GM23338 (cell line): ENCODE measurements at regions not wholly inside any gene's neighbourhood (a gene's known extent, or its start where the extent isn't known, plus 50 kb on each side); places are given as distances from the start of the nearest gene placed in this dataset.

Experiments
- ATAC-seq: fragments of 200-7000 bp; cut with Tn5 transposase; 3 replicates; pipeline ENCODE4 v1.9.1; 2020
- DNase-seq: peaks from one replicate; pipeline ENCODE4 v3.0.0-alpha.2; 2015; ENCODE audit warnings: low spot score
- H2AFZ ChIP-seq: fragments of 200-600 bp; sonication (generic); 2 replicates; pipeline ENCODE4 v1.8.0; 2016; ENCODE audit warnings: antibody characterized with exemption, mild to moderate bottlenecking, moderate library complexity
- H3F3A ChIP-seq: fragments of 200-600 bp; sonication (generic); replicated peaks from 2 replicates; pipeline ENCODE4 v1.8.0; 2017; ENCODE audit warnings: antibody characterized with exemption, mixed run types, low read depth
- H3K27ac ChIP-seq: fragments of 200-600 bp; sonication (generic); 2 replicates; pipeline ENCODE4 v1.6.1; 2016; ENCODE audit warnings: low read depth
- H3K27me3 ChIP-seq: fragments of 200-600 bp; sonication (generic); 2 replicates; pipeline ENCODE4 v1.8.0; 2016; ENCODE audit warnings: mild to moderate bottlenecking, mixed run types, moderate library complexity; ENCODE audit not compliant: insufficient read depth
- H3K36me3 ChIP-seq: fragments of 200-600 bp; sonication (generic); 2 replicates; pipeline ENCODE4 v1.8.0; 2016; ENCODE audit warnings: mild to moderate bottlenecking; ENCODE audit not compliant: insufficient read depth
- H3K4me1 ChIP-seq: fragments of 200-600 bp; sonication (generic); 2 replicates; pipeline ENCODE4 v1.8.0; 2016; ENCODE audit warnings: mild to moderate bottlenecking, moderate library complexity; ENCODE audit not compliant: insufficient read depth
- H3K4me2 ChIP-seq: fragments of 200-600 bp; sonication (generic); 2 replicates; pipeline ENCODE4 v1.7.1; 2017; ENCODE audit warnings: mixed run types
- H3K4me3 ChIP-seq: fragments of 200-600 bp; sonication (generic); 2 replicates; pipeline ENCODE4 v1.6.1; 2016; ENCODE audit warnings: mixed run types
- H3K79me2 ChIP-seq: fragments of 200-600 bp; sonication (generic); replicated peaks from 2 replicates; pipeline ENCODE4 v1.8.0; 2017; ENCODE audit warnings: mild to moderate bottlenecking; ENCODE audit not compliant: insufficient read depth
- H3K9me2 ChIP-seq: fragments of 200-600 bp; sonication (generic); 2 replicates; pipeline ENCODE4 v1.8.0; 2017; ENCODE audit not compliant: insufficient read depth
- H4K20me1 ChIP-seq: fragments of 200-600 bp; sonication (generic); replicated peaks from 2 replicates; pipeline ENCODE4 v1.8.0; 2017; ENCODE audit warnings: mild to moderate bottlenecking; ENCODE audit not compliant: insufficient read depth
- H3K27ac Mint-ChIP-seq: 2 replicates; pipeline ENCODE4 v1.8.0; 2020; ENCODE audit warnings: inconsistent platforms, mild to moderate bottlenecking, moderate library complexity, mixed read lengths
- H3K27me3 Mint-ChIP-seq: 3 replicates; pipeline ENCODE4 v1.8.0; 2022; ENCODE audit warnings: low read depth, mild to moderate bottlenecking, moderate library complexity, mixed read lengths, inconsistent platforms; ENCODE audit not compliant: insufficient read depth, poor library complexity
- H3K36me3 Mint-ChIP-seq: 3 replicates; pipeline ENCODE4 v1.8.0; 2021; ENCODE audit warnings: low read depth, mild to moderate bottlenecking, inconsistent platforms, moderate library complexity, mixed read lengths
- H3K4me1 Mint-ChIP-seq: 3 replicates; pipeline ENCODE4 v1.8.0; 2020; ENCODE audit warnings: mild to moderate bottlenecking, inconsistent platforms, mixed read lengths
- H3K4me3 Mint-ChIP-seq: 3 replicates; pipeline ENCODE4 v1.8.0; 2021; ENCODE audit warnings: moderate library complexity, mild to moderate bottlenecking, inconsistent platforms, mixed read lengths
- H3K9me3 Mint-ChIP-seq: 3 replicates; pipeline ENCODE4 v1.8.0; 2020; ENCODE audit warnings: moderate library complexity, mild to moderate bottlenecking, inconsistent platforms, mixed read lengths
- NANOG ChIP-seq: IDR thresholded peaks from 2 replicates; pipeline ENCODE4 v1.6.1; 2016; ENCODE audit warnings: antibody characterized with exemption, borderline replicate concordance
- ZNF114 ChIP-seq: fragments of 250-450 bp; sonication (Bioruptor Pico); IDR thresholded peaks from 2 replicates; pipeline ENCODE4 v1.5.0; 2020; ENCODE audit warnings: mild to moderate bottlenecking, moderate library complexity
- TF ChIP-seq, protein P1 (sequence below): fragments of 250-450 bp; sonication (Bioruptor Pico); IDR thresholded peaks from 2 replicates; pipeline ENCODE4 v1.5.0; 2020; ENCODE audit warnings: mild to moderate bottlenecking, moderate library complexity
- TF ChIP-seq, protein P2 (sequence below), 2 experiments: fragments of 200-600 bp in 1 of 2; sonication (generic) in 1 of 2; conservative IDR thresholded peaks; 2 replicates each; pipeline versions ENCODE4 v1.5.1 to v1.6.1; 2016 to 2017; ENCODE audit warnings: antibody characterized with exemption in 2 of 2, low read depth in 2 of 2, mild to moderate bottlenecking in 2 of 2, moderate library complexity in 1 of 2
- TF ChIP-seq, protein P3 (sequence below): IDR thresholded peaks from 2 replicates; pipeline ENCODE4 v1.6.1; 2016; ENCODE audit warnings: antibody characterized with exemption
- TF ChIP-seq, protein P4 (sequence below): IDR thresholded peaks from one replicate; pipeline ENCODE4 v1.6.1; 2018; ENCODE audit warnings: antibody characterized with exemption; ENCODE audit not compliant: unreplicated experiment

DNA sequence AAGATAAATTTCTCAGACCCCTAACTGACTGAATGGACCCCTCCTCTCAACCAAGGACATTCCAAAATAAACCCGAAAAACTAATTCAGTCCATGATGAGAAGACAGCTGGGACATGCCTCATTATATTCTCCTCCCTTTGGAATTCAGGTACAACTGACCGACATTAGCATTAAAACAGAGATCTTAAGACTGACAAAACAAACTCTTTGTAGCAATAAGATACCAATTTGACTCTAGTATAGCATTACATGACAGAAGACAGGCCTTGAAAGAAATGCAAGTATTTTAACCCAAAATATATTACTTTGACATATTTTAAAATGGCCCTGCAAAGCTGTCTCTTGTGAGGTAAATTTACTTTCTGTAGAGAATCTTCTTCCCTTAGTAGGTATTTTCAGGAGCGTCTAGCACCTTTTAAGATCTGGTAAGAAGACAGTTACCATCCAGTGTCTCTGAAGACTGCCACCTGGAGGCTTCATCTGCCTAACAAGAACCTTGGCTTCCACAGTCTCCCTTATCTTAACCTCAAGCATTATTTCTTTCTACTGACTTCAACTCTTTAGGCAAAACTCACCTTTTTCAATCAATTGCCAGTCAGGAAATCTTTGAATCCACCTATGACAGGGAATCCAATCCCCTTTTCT is 957.5 kb downstream of the SLC6A15 start:
- Histone ChIP-seq H3K27ac (peak overlapping the region; percentile 46; the same call in 1 of the 2 replicates), H2AFZ (no peak overlapping the region), H3K4me2 (peak overlapping the region; percentile 48), H3F3A (no peaks in the 10 kb centered on the region), H4K20me1 (no peaks in the 10 kb centered on the region), H3K36me3 (no peaks in the 10 kb centered on the region), H3K9me2 (no peaks in the 10 kb centered on the region), H3K4me1 (peaks cover 13% of the 10 kb centered on the region; the same call in 1 of the 2 replicates), H3K4me3 (no peak overlapping the region), H3K79me2 (no peaks in the 10 kb centered on the region), H3K27me3 (no peaks in the 10 kb centered on the region)
- DNase-seq (peak; percentile 73), ATAC-seq (peak; percentile 99)
- Mint-ChIP-seq H3K27ac (peak overlapping the region; percentile 72; the same call in 1 of the 2 replicates), H3K27me3 (no peaks in the 10 kb centered on the region), H3K9me3 (peaks cover 12% of the 10 kb centered on the region), H3K36me3 (peaks cover 11% of the 10 kb centered on the region), H3K4me1 (peaks cover 24% of the 10 kb centered on the region), H3K4me3 (peak overlapping the region; percentile 21; the same call in 1 of the 3 replicates)
- TF ChIP-seq, protein P1, sequence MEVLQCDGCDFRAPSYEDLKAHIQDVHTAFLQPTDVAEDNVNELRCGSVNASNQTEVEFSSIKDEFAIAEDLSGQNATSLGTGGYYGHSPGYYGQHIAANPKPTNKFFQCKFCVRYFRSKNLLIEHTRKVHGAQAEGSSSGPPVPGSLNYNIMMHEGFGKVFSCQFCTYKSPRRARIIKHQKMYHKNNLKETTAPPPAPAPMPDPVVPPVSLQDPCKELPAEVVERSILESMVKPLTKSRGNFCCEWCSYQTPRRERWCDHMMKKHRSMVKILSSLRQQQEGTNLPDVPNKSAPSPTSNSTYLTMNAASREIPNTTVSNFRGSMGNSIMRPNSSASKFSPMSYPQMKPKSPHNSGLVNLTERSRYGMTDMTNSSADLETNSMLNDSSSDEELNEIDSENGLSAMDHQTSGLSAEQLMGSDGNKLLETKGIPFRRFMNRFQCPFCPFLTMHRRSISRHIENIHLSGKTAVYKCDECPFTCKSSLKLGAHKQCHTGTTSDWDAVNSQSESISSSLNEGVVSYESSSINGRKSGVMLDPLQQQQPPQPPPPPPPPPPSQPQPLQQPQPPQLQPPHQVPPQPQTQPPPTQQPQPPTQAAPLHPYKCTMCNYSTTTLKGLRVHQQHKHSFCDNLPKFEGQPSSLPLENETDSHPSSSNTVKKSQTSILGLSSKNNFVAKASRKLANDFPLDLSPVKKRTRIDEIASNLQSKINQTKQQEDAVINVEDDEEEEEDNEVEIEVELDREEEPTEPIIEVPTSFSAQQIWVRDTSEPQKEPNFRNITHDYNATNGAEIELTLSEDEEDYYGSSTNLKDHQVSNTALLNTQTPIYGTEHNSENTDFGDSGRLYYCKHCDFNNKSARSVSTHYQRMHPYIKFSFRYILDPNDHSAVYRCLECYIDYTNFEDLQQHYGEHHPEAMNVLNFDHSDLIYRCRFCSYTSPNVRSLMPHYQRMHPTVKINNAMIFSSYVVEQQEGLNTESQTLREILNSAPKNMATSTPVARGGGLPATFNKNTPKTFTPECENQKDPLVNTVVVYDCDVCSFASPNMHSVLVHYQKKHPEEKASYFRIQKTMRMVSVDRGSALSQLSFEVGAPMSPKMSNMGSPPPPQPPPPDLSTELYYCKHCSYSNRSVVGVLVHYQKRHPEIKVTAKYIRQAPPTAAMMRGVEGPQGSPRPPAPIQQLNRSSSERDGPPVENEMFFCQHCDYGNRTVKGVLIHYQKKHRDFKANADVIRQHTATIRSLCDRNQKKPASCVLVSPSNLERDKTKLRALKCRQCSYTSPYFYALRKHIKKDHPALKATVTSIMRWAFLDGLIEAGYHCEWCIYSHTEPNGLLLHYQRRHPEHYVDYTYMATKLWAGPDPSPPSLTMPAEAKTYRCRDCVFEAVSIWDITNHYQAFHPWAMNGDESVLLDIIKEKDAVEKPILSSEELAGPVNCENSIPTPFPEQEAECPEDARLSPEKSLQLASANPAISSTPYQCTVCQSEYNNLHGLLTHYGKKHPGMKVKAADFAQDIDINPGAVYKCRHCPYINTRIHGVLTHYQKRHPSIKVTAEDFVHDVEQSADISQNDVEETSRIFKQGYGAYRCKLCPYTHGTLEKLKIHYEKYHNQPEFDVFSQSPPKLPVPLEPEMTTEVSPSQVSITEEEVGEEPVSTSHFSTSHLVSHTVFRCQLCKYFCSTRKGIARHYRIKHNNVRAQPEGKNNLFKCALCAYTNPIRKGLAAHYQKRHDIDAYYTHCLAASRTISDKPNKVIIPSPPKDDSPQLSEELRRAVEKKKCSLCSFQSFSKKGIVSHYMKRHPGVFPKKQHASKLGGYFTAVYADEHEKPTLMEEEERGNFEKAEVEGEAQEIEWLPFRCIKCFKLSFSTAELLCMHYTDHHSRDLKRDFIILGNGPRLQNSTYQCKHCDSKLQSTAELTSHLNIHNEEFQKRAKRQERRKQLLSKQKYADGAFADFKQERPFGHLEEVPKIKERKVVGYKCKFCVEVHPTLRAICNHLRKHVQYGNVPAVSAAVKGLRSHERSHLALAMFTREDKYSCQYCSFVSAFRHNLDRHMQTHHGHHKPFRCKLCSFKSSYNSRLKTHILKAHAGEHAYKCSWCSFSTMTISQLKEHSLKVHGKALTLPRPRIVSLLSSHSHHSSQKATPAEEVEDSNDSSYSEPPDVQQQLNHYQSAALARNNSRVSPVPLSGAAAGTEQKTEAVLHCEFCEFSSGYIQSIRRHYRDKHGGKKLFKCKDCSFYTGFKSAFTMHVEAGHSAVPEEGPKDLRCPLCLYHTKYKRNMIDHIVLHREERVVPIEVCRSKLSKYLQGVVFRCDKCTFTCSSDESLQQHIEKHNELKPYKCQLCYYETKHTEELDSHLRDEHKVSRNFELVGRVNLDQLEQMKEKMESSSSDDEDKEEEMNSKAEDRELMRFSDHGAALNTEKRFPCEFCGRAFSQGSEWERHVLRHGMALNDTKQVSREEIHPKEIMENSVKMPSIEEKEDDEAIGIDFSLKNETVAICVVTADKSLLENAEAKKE (CRISPR knock-in tag), result peak; percentile 81; the same call in 1 of the 2 replicates
- TF ChIP-seq, protein P2, sequence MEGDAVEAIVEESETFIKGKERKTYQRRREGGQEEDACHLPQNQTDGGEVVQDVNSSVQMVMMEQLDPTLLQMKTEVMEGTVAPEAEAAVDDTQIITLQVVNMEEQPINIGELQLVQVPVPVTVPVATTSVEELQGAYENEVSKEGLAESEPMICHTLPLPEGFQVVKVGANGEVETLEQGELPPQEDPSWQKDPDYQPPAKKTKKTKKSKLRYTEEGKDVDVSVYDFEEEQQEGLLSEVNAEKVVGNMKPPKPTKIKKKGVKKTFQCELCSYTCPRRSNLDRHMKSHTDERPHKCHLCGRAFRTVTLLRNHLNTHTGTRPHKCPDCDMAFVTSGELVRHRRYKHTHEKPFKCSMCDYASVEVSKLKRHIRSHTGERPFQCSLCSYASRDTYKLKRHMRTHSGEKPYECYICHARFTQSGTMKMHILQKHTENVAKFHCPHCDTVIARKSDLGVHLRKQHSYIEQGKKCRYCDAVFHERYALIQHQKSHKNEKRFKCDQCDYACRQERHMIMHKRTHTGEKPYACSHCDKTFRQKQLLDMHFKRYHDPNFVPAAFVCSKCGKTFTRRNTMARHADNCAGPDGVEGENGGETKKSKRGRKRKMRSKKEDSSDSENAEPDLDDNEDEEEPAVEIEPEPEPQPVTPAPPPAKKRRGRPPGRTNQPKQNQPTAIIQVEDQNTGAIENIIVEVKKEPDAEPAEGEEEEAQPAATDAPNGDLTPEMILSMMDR (conservative IDR thresholded peaks at IDR 0.05; ENCODE audit: low read depth in 2 of 2), result peak; percentile 63 to 64
- TF ChIP-seq ZNF114, result 0 out of 2 replicates have a peak, but pooled peaks have one; percentile 57
- peak; percentile 62 for TF ChIP-seq NANOG
- TF ChIP-seq, protein P3, sequence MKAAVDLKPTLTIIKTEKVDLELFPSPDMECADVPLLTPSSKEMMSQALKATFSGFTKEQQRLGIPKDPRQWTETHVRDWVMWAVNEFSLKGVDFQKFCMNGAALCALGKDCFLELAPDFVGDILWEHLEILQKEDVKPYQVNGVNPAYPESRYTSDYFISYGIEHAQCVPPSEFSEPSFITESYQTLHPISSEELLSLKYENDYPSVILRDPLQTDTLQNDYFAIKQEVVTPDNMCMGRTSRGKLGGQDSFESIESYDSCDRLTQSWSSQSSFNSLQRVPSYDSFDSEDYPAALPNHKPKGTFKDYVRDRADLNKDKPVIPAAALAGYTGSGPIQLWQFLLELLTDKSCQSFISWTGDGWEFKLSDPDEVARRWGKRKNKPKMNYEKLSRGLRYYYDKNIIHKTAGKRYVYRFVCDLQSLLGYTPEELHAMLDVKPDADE, result no peak
- TF ChIP-seq, protein P4, sequence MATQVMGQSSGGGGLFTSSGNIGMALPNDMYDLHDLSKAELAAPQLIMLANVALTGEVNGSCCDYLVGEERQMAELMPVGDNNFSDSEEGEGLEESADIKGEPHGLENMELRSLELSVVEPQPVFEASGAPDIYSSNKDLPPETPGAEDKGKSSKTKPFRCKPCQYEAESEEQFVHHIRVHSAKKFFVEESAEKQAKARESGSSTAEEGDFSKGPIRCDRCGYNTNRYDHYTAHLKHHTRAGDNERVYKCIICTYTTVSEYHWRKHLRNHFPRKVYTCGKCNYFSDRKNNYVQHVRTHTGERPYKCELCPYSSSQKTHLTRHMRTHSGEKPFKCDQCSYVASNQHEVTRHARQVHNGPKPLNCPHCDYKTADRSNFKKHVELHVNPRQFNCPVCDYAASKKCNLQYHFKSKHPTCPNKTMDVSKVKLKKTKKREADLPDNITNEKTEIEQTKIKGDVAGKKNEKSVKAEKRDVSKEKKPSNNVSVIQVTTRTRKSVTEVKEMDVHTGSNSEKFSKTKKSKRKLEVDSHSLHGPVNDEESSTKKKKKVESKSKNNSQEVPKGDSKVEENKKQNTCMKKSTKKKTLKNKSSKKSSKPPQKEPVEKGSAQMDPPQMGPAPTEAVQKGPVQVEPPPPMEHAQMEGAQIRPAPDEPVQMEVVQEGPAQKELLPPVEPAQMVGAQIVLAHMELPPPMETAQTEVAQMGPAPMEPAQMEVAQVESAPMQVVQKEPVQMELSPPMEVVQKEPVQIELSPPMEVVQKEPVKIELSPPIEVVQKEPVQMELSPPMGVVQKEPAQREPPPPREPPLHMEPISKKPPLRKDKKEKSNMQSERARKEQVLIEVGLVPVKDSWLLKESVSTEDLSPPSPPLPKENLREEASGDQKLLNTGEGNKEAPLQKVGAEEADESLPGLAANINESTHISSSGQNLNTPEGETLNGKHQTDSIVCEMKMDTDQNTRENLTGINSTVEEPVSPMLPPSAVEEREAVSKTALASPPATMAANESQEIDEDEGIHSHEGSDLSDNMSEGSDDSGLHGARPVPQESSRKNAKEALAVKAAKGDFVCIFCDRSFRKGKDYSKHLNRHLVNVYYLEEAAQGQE, result no peak
